ENCODE measurements at regions not wholly inside any gene's neighbourhood (a gene's known extent, or its start where the extent isn't known, plus 50 kb on each side); places are given as distances from the start of the nearest gene placed in this dataset.

- no peak overlapping the region for H3K4me3 ChIP-seq
- no peaks in the 10 kb centered on the region for H3K9me1 ChIP-seq (ENCODE audit: control insufficient read depth, insufficient read depth, low read length)
- no peak overlapping the region for H3K27ac ChIP-seq (ENCODE audit: extremely low read depth, low read depth, low read length)
- 0% methylated on average over 1 of the region's 1 CpG for WGBS (ENCODE audit: insufficient coverage, low coverage, missing lambda C conversion rate)
- ATAC-seq = no peak
- CTCF ChIA-PET (ENCODE audit: low intra/inter-chr PET ratio) = no interaction called here
- intact Hi-C loops (cut with micrococcal nuclease) = no loop called here
- no peaks in the 10 kb centered on the region for H3K79me2 ChIP-seq (ENCODE audit: control insufficient read depth, insufficient read depth, low read length)
- no peaks in the 10 kb centered on the region for H3K4me1 ChIP-seq (replicated peaks in 1 of 2; ENCODE audit: control insufficient read depth in 2 of 2, insufficient read depth in 2 of 2, low read length in 2 of 2)
- H3K9ac ChIP-seq (ENCODE audit: insufficient read depth in 1 of 2, low read depth in 2 of 2, low read length in 2 of 2) = no peak overlapping the region
- TF ChIP-seq NUFIP1 (IDR thresholded peaks at IDR 0.05; ENCODE audit: partially characterized antibody) (no peak), GTF2F1 (IDR thresholded peaks at IDR 0.05; ENCODE audit: low read depth, low read length) (no peak), ZNF282 (CRISPR knock-in tag; IDR thresholded peaks at IDR 0.05) (no peak), ZNF695 (CRISPR knock-in tag; IDR thresholded peaks at IDR 0.05) (no peak), HDAC3 (IDR thresholded peaks at IDR 0.05; ENCODE audit: borderline replicate concordance, partially characterized antibody) (no peak), PHTF2 (CRISPR knock-in tag; IDR thresholded peaks at IDR 0.05) (no peak), CREB5 (CRISPR knock-in tag; IDR thresholded peaks at IDR 0.05) (no peak), BMI1 (IDR thresholded peaks at IDR 0.05; ENCODE audit: low read length) (no peak), FOXA1 (IDR thresholded peaks at IDR 0.05; ENCODE audit: borderline replicate concordance) (no peak), L3MBTL2 (IDR thresholded peaks at IDR 0.05) (no peak), MAZ (CRISPR knock-in tag; conservative IDR thresholded peaks at IDR 0.05 in 1 of 2, IDR thresholded peaks at IDR 0.05 in 1 of 2) (no peak), ZNF655 (CRISPR knock-in tag; IDR thresholded peaks at IDR 0.05) (no peak)
- no peak for FAIRE-seq
- H4K20me1 ChIP-seq (replicated peaks; ENCODE audit: control insufficient read depth, insufficient read depth, low read length) = no peaks in the 10 kb centered on the region
- no peaks in the 10 kb centered on the region for H3K9me3 ChIP-seq (replicated peaks; ENCODE audit: control insufficient read depth, insufficient read depth, low read depth, low read length)
- no TSS peak for BruUV-seq (replicated peaks)
- POLR2A ChIA-PET = no interaction called here
- H2AFZ ChIP-seq (ENCODE audit: low read depth, low read length) = no peak overlapping the region
- H3K4me2 ChIP-seq (ENCODE audit: insufficient read depth, low read length) = no peak overlapping the region
- H3K36me3 ChIP-seq (ENCODE audit: control insufficient read depth, insufficient read depth, low read length) = no peaks in the 10 kb centered on the region
- DNase-seq (ENCODE audit: extremely low read depth in 1 of 4, low spot score in 3 of 4) = no peak
- in situ Hi-C loops (cut with MboI) = no loop called here
- no peaks in the 10 kb centered on the region for H3K27me3 ChIP-seq (ENCODE audit: control insufficient read depth in 2 of 2, insufficient read depth in 2 of 2, low read length in 2 of 2)
Measured at GRCh38 chr1:193367863-193368262, 181.4 kb upstream of the B3GALT2 start.

Measured in K562 (cell line).